ENCODE measurements at regions not wholly inside any gene's neighbourhood (a gene's known extent, or its start where the extent isn't known, plus 50 kb on each side); places are given as distances from the start of the nearest gene placed in this dataset.

DNA sequence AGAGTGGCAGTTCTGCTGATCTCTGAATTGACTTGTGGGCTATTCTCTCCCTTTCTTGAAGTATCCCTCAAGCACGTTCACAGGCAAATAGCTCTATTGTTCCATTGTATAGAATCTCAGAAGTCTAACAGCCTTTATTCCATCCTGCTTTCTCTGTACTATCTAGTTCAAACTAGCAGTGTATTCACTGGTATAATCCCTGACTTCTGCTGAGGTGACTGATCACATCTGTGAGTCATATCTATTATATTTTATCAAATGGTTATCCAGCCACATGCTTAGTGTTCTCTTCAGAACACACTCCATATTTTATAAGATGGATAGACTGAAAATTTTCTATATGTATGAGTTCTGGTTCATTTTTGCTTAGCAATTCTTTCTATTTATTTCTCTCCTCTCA, 866.1 kb downstream of the C12orf50 start:
- Mint-ChIP-seq H3K4me3 (no peak overlapping the region), H3K4me1 (ENCODE audit: low read depth) (no peaks in the 10 kb centered on the region), H3K27ac (no peak overlapping the region), H3K9me3 (peaks cover 12% of the 10 kb centered on the region), H3K27me3 (no peaks in the 10 kb centered on the region), H3K36me3 (ENCODE audit: low read depth) (no peaks in the 10 kb centered on the region)
- TF ChIP-seq, protein P1, sequence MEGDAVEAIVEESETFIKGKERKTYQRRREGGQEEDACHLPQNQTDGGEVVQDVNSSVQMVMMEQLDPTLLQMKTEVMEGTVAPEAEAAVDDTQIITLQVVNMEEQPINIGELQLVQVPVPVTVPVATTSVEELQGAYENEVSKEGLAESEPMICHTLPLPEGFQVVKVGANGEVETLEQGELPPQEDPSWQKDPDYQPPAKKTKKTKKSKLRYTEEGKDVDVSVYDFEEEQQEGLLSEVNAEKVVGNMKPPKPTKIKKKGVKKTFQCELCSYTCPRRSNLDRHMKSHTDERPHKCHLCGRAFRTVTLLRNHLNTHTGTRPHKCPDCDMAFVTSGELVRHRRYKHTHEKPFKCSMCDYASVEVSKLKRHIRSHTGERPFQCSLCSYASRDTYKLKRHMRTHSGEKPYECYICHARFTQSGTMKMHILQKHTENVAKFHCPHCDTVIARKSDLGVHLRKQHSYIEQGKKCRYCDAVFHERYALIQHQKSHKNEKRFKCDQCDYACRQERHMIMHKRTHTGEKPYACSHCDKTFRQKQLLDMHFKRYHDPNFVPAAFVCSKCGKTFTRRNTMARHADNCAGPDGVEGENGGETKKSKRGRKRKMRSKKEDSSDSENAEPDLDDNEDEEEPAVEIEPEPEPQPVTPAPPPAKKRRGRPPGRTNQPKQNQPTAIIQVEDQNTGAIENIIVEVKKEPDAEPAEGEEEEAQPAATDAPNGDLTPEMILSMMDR (IDR thresholded peaks at IDR 0.05) = no peak
- ChIA-PET POLR2A (no interaction called here), CTCF (no interaction called here)
- intact Hi-C loops (cut with micrococcal nuclease) = no loop called here
- ATAC-seq (no peak), DNase-seq (no peak)

DNA sequence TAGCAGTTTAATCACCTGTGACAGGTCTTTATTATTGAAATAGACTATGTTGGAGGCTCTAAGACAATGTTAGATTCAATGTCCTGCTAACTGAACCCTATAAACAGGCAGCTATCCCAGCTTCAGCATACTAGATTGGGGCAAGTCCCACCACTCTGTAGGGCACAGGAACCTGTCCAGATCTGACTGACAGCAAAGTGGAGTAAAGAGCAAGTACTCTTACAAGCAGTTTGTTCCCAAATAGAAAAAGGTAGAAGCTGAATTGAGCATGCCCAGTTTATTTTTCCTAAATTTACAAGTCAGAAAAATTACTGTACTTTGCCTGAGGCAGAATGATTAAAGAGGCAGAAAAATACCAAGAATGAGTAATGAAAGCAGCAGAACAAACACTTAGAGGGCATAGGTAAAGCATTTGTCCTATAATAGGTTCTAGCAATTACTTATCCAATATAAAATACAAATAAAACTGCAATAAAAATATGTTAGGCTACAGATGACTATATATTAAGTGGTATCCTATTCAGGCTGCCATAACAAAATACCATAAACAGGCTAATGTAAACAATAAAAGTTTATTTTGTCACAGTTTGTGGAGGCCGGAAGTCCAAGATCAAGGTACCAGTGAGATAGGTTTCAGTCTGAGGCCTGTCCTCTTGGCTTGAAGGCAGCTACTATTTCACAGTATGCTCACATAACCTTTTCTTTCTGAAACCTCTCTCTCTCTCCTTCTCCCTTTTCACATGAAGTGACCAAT, 868.2 kb downstream of the C12orf50 start:
- DNase-seq = no peak
- Mint-ChIP-seq H3K36me3 (ENCODE audit: low read depth) (no peaks in the 10 kb centered on the region), H3K27me3 (no peaks in the 10 kb centered on the region), H3K4me1 (ENCODE audit: low read depth) (no peaks in the 10 kb centered on the region), H3K9me3 (peaks cover 8% of the 10 kb centered on the region), H3K4me3 (no peak overlapping the region), H3K27ac (no peak overlapping the region)
- TF ChIP-seq, protein P1 (IDR thresholded peaks at IDR 0.05) = no peak
- intact Hi-C loops (cut with micrococcal nuclease) = no loop called here
- POLR2A ChIA-PET = interaction anchor here (0.6 kb wide), 1 partner anchor 1122 kb away, joined by 5 read pairs; no protein-coding TSS in a partner anchor
- ATAC-seq = no peak
- CTCF ChIA-PET = interaction anchor here (0.6 kb wide), 1 partner anchor 8 kb away, joined by 3 read pairs; no protein-coding TSS in a partner anchor

DNA sequence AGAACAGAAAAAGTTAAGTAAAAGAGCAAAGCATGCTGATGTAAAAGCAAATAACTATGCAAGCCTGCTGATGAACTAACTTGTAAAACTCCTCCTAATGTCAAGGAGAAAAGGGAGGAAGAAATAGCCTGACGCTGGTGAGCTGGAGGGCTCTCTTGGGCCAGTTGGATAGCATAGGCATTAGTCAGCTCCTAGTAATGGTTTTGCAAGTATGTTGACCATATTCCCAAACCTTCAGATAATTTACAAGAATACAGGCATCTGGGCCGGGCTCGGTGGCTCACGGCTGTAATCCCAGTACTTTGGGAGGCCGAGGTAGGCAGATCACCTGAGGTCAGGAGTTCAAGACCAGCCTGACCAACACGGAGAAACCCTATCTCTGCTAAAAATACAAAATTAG, 871.4 kb downstream of the C12orf50 start:
- H3K36me3 Mint-ChIP-seq (ENCODE audit: low read depth) = no peaks in the 10 kb centered on the region
- TF ChIP-seq, protein P1 (IDR thresholded peaks at IDR 0.05) = no peak
- H3K4me3 Mint-ChIP-seq = no peak overlapping the region
- no peak overlapping the region for H3K27ac Mint-ChIP-seq
- CTCF ChIA-PET = no interaction called here
- POLR2A ChIA-PET = no interaction called here
- ATAC-seq (no peak), DNase-seq (no peak)
- intact Hi-C loops (cut with micrococcal nuclease) = no loop called here
- H3K9me3 Mint-ChIP-seq = peaks cover 5% of the 10 kb centered on the region
- H3K4me1 Mint-ChIP-seq (ENCODE audit: low read depth) = no peaks in the 10 kb centered on the region
- no peaks in the 10 kb centered on the region for H3K27me3 Mint-ChIP-seq

DNA sequence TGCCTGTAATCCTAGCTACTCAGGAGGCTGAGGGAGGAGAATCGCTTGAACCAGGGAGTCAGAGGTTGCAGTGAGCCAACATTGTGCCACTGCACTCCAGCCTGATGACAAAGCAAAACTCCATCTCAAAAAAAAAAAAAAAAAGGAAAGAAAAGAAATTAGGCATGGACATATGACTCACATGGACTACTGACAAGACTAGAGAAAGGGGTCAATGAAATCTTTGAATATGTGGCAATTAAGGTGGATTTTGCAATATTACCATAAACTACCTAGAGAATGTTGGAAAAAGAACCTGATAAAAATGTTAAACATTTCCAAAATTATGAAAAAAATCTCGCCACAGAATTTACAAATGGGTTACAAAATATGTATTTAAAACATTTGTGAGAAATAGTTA, 873.6 kb downstream of the C12orf50 start:
- no peaks in the 10 kb centered on the region for H3K27me3 Mint-ChIP-seq
- ChIA-PET CTCF (no interaction called here), POLR2A (no interaction called here)
- H3K9me3 Mint-ChIP-seq = peaks cover 5% of the 10 kb centered on the region
- intact Hi-C loops (cut with micrococcal nuclease) = no loop called here
- ATAC-seq (no peak), DNase-seq (no peak)
- H3K4me3 Mint-ChIP-seq = no peak overlapping the region
- no peaks in the 10 kb centered on the region for H3K36me3 Mint-ChIP-seq (ENCODE audit: low read depth)
- TF ChIP-seq, protein P1 (IDR thresholded peaks at IDR 0.05) = no peak
- no peaks in the 10 kb centered on the region for H3K4me1 Mint-ChIP-seq (ENCODE audit: low read depth)
- no peak overlapping the region for H3K27ac Mint-ChIP-seq

DNA sequence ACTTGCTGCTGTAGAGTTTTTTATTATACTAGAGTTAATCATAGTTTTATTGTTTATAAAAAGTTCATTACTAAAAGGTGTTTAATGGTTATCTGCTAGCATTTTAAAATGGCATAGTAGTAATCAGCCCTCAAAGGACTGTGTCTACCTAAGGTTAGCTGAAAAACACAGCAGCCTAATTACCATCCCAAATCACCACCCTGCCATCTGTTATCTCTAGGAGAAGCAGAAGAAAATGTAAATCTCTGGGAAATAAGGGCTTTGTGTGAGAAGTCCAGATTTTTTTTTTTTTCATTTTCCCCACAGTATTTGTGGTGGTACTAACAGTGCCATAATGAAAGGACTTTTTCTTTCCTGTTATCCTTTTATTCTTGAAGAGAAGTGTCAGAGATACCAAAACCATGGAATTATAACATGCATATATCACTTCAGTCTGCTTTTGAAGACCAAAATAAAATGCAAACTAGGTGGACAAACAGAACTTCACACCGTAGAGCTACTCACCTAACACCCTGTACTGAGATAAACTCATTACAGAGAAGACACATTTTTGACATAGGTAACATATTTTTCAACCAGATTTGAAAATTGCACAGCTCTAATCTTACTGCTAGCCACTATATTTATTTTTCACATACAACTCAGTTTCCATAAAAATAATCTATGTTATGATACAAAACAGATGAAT, 876.2 kb downstream of the C12orf50 start:
- TF ChIP-seq, protein P1 (IDR thresholded peaks at IDR 0.05) = no peak
- POLR2A ChIA-PET = no interaction called here
- ATAC-seq = no peak
- CTCF ChIA-PET = interaction anchor here (0.6 kb wide), 1 partner anchor 9 kb away, joined by 3 read pairs; no protein-coding TSS in a partner anchor
- H3K27ac Mint-ChIP-seq = no peak overlapping the region
- H3K4me1 Mint-ChIP-seq (ENCODE audit: low read depth) = no peaks in the 10 kb centered on the region
- H3K36me3 Mint-ChIP-seq (ENCODE audit: low read depth) = no peaks in the 10 kb centered on the region
- intact Hi-C loops (cut with micrococcal nuclease) = no loop called here
- no peak overlapping the region for H3K4me3 Mint-ChIP-seq
- peaks cover 7% of the 10 kb centered on the region for H3K9me3 Mint-ChIP-seq
- DNase-seq = no peak
- no peaks in the 10 kb centered on the region for H3K27me3 Mint-ChIP-seq
